Astrocyte of the spinal cord (primary cell): ENCODE measurements at regions not wholly inside any gene's neighbourhood (a gene's known extent, or its start where the extent isn't known, plus 50 kb on each side); places are given as distances from the start of the nearest gene placed in this dataset.

Source experiments
- DNase-seq: peaks from one replicate; pipeline ENCODE4 v3.0.0; 2011; ENCODE audit warnings: low read depth, low spot score
- H3K4me3 ChIP-seq: 2 replicates; pipeline ENCODE4 v1.5.1; 2011; ENCODE audit warnings: low read depth, mild to moderate bottlenecking, low read length, moderate library complexity
- CTCF ChIP-seq: IDR thresholded peaks from 2 replicates; pipeline ENCODE4 v1.5.1; 2012; ENCODE audit warnings: low read depth, mild to moderate bottlenecking, low read length, inconsistent platforms
- in situ Hi-C: cut with HindIII; loops from 2 replicates; pipeline ENCODE4 v1.10.0; 2017; ENCODE audit warnings: low sequenced_read_pairs

- in situ Hi-C loops: no loop called here
- no peak for TF ChIP-seq CTCF
- H3K4me3 ChIP-seq: no peak overlapping the region
- DNase-seq: no peak
Measured at GRCh38 chrX:150047818-150048217, 109.5 kb upstream of the EOLA2 start.

- in situ Hi-C loops: no loop called here
- no peak for DNase-seq
- TF ChIP-seq CTCF: no peak
- no peak overlapping the region for H3K4me3 ChIP-seq
Measured at GRCh38 chrX:150049647-150050046, 111.4 kb upstream of the EOLA2 start.

- in situ Hi-C loops: no loop called here
Measured at GRCh38 chrX:150050387-150050786, 112.1 kb upstream of the EOLA2 start.

GRCh38 chrX:150051096-150051495, 112.8 kb upstream of the EOLA2 start:
- TF ChIP-seq CTCF: no peak
- in situ Hi-C loops: no loop called here
- DNase-seq: no peak
- no peak overlapping the region for H3K4me3 ChIP-seq

More at GRCh38 chrX:150050387-150050786, 112.1 kb upstream of the EOLA2 start:
- DNase-seq: no peak
- TF ChIP-seq CTCF: no peak
- H3K4me3 ChIP-seq: no peak overlapping the region

GRCh38 chrX:150052226-150052625, 113.9 kb upstream of the EOLA2 start:
- no peak for TF ChIP-seq CTCF
- no peak for DNase-seq
- no peak overlapping the region for H3K4me3 ChIP-seq
- in situ Hi-C loops: no loop called here

- no peak overlapping the region for H3K4me3 ChIP-seq
- no peak for DNase-seq
- in situ Hi-C loops: no loop called here
- no peak for TF ChIP-seq CTCF
Measured at GRCh38 chrX:150058728-150059127, 120.4 kb upstream of the EOLA2 start.

- peak; percentile 37 for DNase-seq
- in situ Hi-C loops: no loop called here
- TF ChIP-seq CTCF: no peak
- no peak overlapping the region for H3K4me3 ChIP-seq
Measured at GRCh38 chrX:150060406-150060805, 122.1 kb upstream of the EOLA2 start.
